ENCODE measurements at regions not wholly inside any gene's neighbourhood (a gene's known extent, or its start where the extent isn't known, plus 50 kb on each side); places are given as distances from the start of the nearest gene placed in this dataset.
"Not testable (repeated sequence)": the region's sequence is repeated elsewhere in the genome, so short reads cannot be mapped to it uniquely, and the experiment has no call there.

GRCh38 chr7:68725843-68726785 is 872.2 kb upstream of the AUTS2 start:
- peaks cover 0 to 19% (median 4%) of the 10 kb centered on the region in 5 donors for H3K4me1 ChIP-seq (ENCODE audit: control insufficient read depth in 5 of 5, insufficient read depth in 5 of 5, low read length in 5 of 5)
- no peaks in the 10 kb centered on the region for H3K36me3 ChIP-seq (ENCODE audit: control insufficient read depth in 5 of 5, insufficient read depth in 5 of 5, low read length in 5 of 5)
- H3K9ac ChIP-seq (ENCODE audit: low read length in 5 of 5), result no peak overlapping the region
- no peak overlapping the region for H3K4me3 ChIP-seq (ENCODE audit: low read depth in 1 of 5, low read length in 5 of 5)
- no peak overlapping the region for H3K27ac ChIP-seq (ENCODE audit: low read depth, low read length)
- no peaks in the 10 kb centered on the region for H3K27me3 ChIP-seq (ENCODE audit: control insufficient read depth in 5 of 5, insufficient read depth in 4 of 5, low read length in 5 of 5)
- no peaks in the 10 kb centered on the region for H3K9me3 ChIP-seq (ENCODE audit: control insufficient read depth in 5 of 5, low read length in 5 of 5)

GRCh38 chr7:68728720-68729119 is 869.6 kb upstream of the AUTS2 start:
- not testable (repeated sequence) for H3K9me3 ChIP-seq (ENCODE audit: control insufficient read depth in 5 of 5, low read length in 5 of 5)
- H3K4me1 ChIP-seq (ENCODE audit: control insufficient read depth in 5 of 5, insufficient read depth in 5 of 5, low read length in 5 of 5), result peaks cover 6 to 41% (median 18%) of the 10 kb centered on the region in 5 donors

GRCh38 chr7:68729371-68729770 is 868.9 kb upstream of the AUTS2 start:
- no peaks in the 10 kb centered on the region for H3K9me3 ChIP-seq (ENCODE audit: control insufficient read depth in 5 of 5, low read length in 5 of 5)
- no peaks in the 10 kb centered on the region for H3K27me3 ChIP-seq (ENCODE audit: control insufficient read depth in 5 of 5, insufficient read depth in 4 of 5, low read length in 5 of 5)
- H3K36me3 ChIP-seq (ENCODE audit: control insufficient read depth in 5 of 5, insufficient read depth in 5 of 5, low read length in 5 of 5), result no peaks in the 10 kb centered on the region
- no peak overlapping the region for H3K4me3 ChIP-seq (ENCODE audit: low read depth in 1 of 5, low read length in 5 of 5)
- no peak overlapping the region for H3K27ac ChIP-seq (ENCODE audit: low read depth, low read length)
- H3K4me1 ChIP-seq (ENCODE audit: control insufficient read depth in 5 of 5, insufficient read depth in 5 of 5, low read length in 5 of 5), result peaks cover 6 to 43% (median 18%) of the 10 kb centered on the region in 5 donors
- no peak overlapping the region for H3K9ac ChIP-seq (ENCODE audit: low read length in 5 of 5)

More at GRCh38 chr7:68728720-68729119, 869.6 kb upstream of the AUTS2 start:
- not testable (repeated sequence) for H3K36me3 ChIP-seq (ENCODE audit: control insufficient read depth in 5 of 5, insufficient read depth in 5 of 5, low read length in 5 of 5); H3K9ac ChIP-seq (ENCODE audit: low read length in 5 of 5); H3K4me3 ChIP-seq (ENCODE audit: low read depth in 1 of 5, low read length in 5 of 5); H3K27ac ChIP-seq (ENCODE audit: low read depth, low read length); H3K27me3 ChIP-seq (ENCODE audit: control insufficient read depth in 5 of 5, insufficient read depth in 4 of 5, low read length in 5 of 5)

- Histone ChIP-seq H3K4me1 (ENCODE audit: control insufficient read depth in 5 of 5, insufficient read depth in 5 of 5, low read length in 5 of 5) (peaks cover 6 to 43% (median 18%) of the 10 kb centered on the region in 5 donors), H3K9ac (ENCODE audit: low read length in 5 of 5) (no peak overlapping the region), H3K9me3 (ENCODE audit: control insufficient read depth in 5 of 5, low read length in 5 of 5) (no peaks in the 10 kb centered on the region), H3K4me3 (ENCODE audit: low read depth in 1 of 5, low read length in 5 of 5) (no peak overlapping the region), H3K27ac (ENCODE audit: low read depth, low read length) (no peak overlapping the region), H3K36me3 (ENCODE audit: control insufficient read depth in 5 of 5, insufficient read depth in 5 of 5, low read length in 5 of 5) (no peaks in the 10 kb centered on the region), H3K27me3 (ENCODE audit: control insufficient read depth in 5 of 5, insufficient read depth in 4 of 5, low read length in 5 of 5) (no peaks in the 10 kb centered on the region)
Measured at GRCh38 chr7:68730194-68730593, 868.1 kb upstream of the AUTS2 start.

DNA sequence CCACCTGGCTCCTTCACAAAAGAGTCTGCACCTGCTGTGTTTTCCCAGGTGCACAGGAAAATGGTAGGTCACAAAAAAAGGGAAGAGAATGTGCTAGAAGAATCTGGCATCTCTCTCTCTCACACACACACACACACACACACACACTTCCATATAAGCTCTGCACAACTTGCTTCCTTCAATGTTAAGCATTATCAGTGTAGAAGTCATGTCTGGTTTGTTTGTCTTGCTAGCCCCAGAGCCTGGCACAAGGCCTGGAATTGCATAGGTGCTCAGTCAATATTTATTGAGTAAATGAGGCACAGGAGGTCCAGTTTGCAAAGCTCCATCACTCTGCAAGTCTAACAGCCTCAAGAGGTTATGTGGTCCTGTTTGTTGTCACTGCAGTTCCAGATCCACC is 867.3 kb upstream of the AUTS2 start:
- Histone ChIP-seq H3K27ac (ENCODE audit: low read depth, low read length) (no peak overlapping the region), H3K4me3 (ENCODE audit: low read depth in 1 of 5, low read length in 5 of 5) (no peak overlapping the region), H3K9ac (ENCODE audit: low read length in 5 of 5) (no peak overlapping the region), H3K36me3 (ENCODE audit: control insufficient read depth in 5 of 5, insufficient read depth in 5 of 5, low read length in 5 of 5) (no peaks in the 10 kb centered on the region), H3K4me1 (ENCODE audit: control insufficient read depth in 5 of 5, insufficient read depth in 5 of 5, low read length in 5 of 5) (peaks cover 6 to 43% (median 18%) of the 10 kb centered on the region in 5 donors), H3K27me3 (ENCODE audit: control insufficient read depth in 5 of 5, insufficient read depth in 4 of 5, low read length in 5 of 5) (no peaks in the 10 kb centered on the region), H3K9me3 (ENCODE audit: control insufficient read depth in 5 of 5, low read length in 5 of 5) (no peaks in the 10 kb centered on the region)

DNA sequence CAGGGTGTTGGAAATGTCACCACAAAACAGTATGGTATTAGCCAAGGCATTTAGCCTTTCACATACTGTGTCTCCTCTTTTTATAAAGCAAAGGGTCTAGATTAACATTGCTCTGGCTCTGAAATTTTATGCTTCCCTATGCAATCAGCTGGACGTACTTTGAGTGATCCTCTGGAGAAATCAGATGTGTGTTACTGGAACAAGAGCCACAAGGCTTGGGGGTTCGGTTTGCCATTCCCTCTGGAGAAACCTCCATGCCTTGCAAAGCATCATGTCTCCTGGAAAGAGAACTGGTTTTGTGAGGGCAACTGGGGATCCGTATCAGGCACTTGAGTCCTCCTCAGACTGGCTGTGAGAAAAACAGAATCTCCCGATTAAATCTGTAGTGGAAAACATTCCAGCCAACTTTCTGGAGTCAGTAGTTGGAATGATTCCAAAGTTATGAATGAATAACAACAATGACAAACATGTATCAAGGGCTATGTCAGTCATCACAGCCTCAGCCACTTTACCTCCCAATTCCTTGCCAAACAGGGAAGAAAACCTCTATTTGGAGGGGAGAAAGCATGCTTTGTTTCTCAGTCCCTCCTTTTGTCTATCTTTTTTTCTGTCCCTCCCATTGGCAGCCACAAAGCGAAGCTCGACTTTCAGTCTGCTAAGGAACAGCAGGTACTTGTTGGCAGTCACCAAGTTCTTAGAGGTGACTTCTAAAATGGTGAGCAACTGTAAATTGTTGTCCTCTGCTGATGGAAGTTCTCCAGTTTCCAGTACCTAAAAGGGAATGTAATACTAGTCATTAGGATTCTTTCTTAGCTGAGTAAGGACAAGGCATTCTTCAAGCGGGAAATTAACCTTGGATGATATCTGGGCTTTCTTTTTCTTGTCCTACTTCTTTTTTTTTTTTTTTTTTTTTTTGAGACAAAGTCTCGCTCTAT is 864.8 kb upstream of the AUTS2 start:
- Histone ChIP-seq H3K9me3 (ENCODE audit: control insufficient read depth in 5 of 5, low read length in 5 of 5) (no peaks in the 10 kb centered on the region), H3K27me3 (ENCODE audit: control insufficient read depth in 5 of 5, insufficient read depth in 4 of 5, low read length in 5 of 5) (no peaks in the 10 kb centered on the region), H3K9ac (ENCODE audit: low read length in 5 of 5) (no peak overlapping the region), H3K36me3 (ENCODE audit: control insufficient read depth in 5 of 5, insufficient read depth in 5 of 5, low read length in 5 of 5) (no peaks in the 10 kb centered on the region), H3K27ac (ENCODE audit: low read depth, low read length) (no peak overlapping the region), H3K4me1 (ENCODE audit: control insufficient read depth in 5 of 5, insufficient read depth in 5 of 5, low read length in 5 of 5) (peaks cover 6 to 37% (median 14%) of the 10 kb centered on the region in 5 donors), H3K4me3 (ENCODE audit: low read depth in 1 of 5, low read length in 5 of 5) (peak overlapping the region in 1 of 5 donors; percentile 12)

DNA sequence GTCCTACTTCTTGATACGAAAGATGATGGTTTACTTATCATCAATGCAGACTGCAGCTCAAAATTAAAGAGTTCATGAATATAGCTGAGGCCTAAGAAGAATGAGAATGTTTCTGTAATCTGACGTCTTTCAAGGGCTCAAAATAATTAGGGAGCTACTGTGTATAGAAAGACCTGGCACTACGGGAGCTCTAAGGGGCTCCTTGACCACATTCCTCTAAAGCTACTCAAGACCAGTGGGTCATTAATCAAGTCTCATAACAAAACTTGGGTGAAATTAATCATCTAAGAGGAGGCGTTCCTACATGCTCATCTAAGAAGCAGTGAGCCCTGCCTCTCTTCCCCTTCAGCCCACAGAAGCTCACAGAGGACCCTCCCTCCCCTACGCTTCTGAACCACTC is 863.8 kb upstream of the AUTS2 start:
- Histone ChIP-seq H3K27ac (ENCODE audit: low read depth, low read length) (no peak overlapping the region), H3K9me3 (ENCODE audit: control insufficient read depth in 5 of 5, low read length in 5 of 5) (no peaks in the 10 kb centered on the region), H3K4me1 (ENCODE audit: control insufficient read depth in 5 of 5, insufficient read depth in 5 of 5, low read length in 5 of 5) (peaks cover 6 to 34% (median 14%) of the 10 kb centered on the region in 5 donors), H3K36me3 (ENCODE audit: control insufficient read depth in 5 of 5, insufficient read depth in 5 of 5, low read length in 5 of 5) (no peaks in the 10 kb centered on the region), H3K27me3 (ENCODE audit: control insufficient read depth in 5 of 5, insufficient read depth in 4 of 5, low read length in 5 of 5) (no peaks in the 10 kb centered on the region), H3K4me3 (ENCODE audit: low read depth in 1 of 5, low read length in 5 of 5) (no peak overlapping the region), H3K9ac (ENCODE audit: low read length in 5 of 5) (no peak overlapping the region)

GRCh38 chr7:68739306-68739705 is 859.0 kb upstream of the AUTS2 start:
- no peaks in the 10 kb centered on the region for H3K9me3 ChIP-seq (ENCODE audit: control insufficient read depth in 5 of 5, low read length in 5 of 5)
- H3K4me1 ChIP-seq (ENCODE audit: control insufficient read depth in 5 of 5, insufficient read depth in 5 of 5, low read length in 5 of 5), result no peaks in the 10 kb centered on the region
- no peaks in the 10 kb centered on the region for H3K27me3 ChIP-seq (ENCODE audit: control insufficient read depth in 5 of 5, insufficient read depth in 4 of 5, low read length in 5 of 5)
- no peak overlapping the region for H3K4me3 ChIP-seq (ENCODE audit: low read depth in 1 of 5, low read length in 5 of 5)
- no peak overlapping the region for H3K9ac ChIP-seq (ENCODE audit: low read length in 5 of 5)
- no peak overlapping the region for H3K27ac ChIP-seq (ENCODE audit: low read depth, low read length)
- no peaks in the 10 kb centered on the region for H3K36me3 ChIP-seq (ENCODE audit: control insufficient read depth in 5 of 5, insufficient read depth in 5 of 5, low read length in 5 of 5)

GRCh38 chr7:68744036-68744435 is 854.2 kb upstream of the AUTS2 start:
- H3K9me3 ChIP-seq (ENCODE audit: control insufficient read depth in 5 of 5, low read length in 5 of 5), result no peaks in the 10 kb centered on the region
- no peak overlapping the region for H3K4me3 ChIP-seq (ENCODE audit: low read depth in 1 of 5, low read length in 5 of 5)
- H3K9ac ChIP-seq (ENCODE audit: low read length in 5 of 5), result no peak overlapping the region
- no peaks in the 10 kb centered on the region for H3K36me3 ChIP-seq (ENCODE audit: control insufficient read depth in 5 of 5, insufficient read depth in 5 of 5, low read length in 5 of 5)
- H3K4me1 ChIP-seq (ENCODE audit: control insufficient read depth in 5 of 5, insufficient read depth in 5 of 5, low read length in 5 of 5), result no peaks in the 10 kb centered on the region
- H3K27me3 ChIP-seq (ENCODE audit: control insufficient read depth in 5 of 5, insufficient read depth in 4 of 5, low read length in 5 of 5), result no peaks in the 10 kb centered on the region
- no peak overlapping the region for H3K27ac ChIP-seq (ENCODE audit: low read depth, low read length)
